ENCODE measurements at regions not wholly inside any gene's neighbourhood (a gene's known extent, or its start where the extent isn't known, plus 50 kb on each side); places are given as distances from the start of the nearest gene placed in this dataset.
"Not testable (repeated sequence)": the region's sequence is repeated elsewhere in the genome, so short reads cannot be mapped to it uniquely, and the experiment has no call there.

DNA sequence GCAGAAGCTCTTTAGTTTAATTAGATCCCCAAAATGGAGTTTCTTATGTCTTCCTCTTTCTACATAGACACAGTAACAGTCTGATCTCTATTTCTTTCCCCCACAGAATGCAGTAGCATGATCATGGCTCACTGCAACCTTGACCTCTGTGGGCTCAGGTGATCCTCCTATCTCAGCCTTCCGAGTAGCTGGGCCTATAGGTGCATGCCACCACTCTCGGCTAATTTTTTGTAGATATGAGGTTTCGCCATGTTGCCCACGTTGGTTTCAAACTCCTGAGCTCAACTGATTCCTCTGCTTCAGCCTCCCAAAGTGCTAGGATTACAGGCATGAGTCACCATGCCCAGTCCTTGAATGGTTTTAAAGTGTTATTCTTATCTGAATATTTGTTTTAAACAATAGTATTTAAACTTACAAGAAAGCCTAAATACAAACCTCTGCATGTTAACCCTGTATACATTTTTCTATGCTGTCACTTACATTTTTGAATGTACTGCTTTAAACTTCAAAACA is 120.6 kb downstream of the GOSR1 start:
- TF ChIP-seq GABPA (IDR thresholded peaks at IDR 0.05; ENCODE audit: low read depth) (no peak), POLR2AphosphoS5 (IDR thresholded peaks at IDR 0.05; ENCODE audit: low read depth) (no peak), SPI1 (IDR thresholded peaks at IDR 0.05; ENCODE audit: borderline replicate concordance, low read depth) (no peak)
- TF ChIP-seq, protein P1, sequence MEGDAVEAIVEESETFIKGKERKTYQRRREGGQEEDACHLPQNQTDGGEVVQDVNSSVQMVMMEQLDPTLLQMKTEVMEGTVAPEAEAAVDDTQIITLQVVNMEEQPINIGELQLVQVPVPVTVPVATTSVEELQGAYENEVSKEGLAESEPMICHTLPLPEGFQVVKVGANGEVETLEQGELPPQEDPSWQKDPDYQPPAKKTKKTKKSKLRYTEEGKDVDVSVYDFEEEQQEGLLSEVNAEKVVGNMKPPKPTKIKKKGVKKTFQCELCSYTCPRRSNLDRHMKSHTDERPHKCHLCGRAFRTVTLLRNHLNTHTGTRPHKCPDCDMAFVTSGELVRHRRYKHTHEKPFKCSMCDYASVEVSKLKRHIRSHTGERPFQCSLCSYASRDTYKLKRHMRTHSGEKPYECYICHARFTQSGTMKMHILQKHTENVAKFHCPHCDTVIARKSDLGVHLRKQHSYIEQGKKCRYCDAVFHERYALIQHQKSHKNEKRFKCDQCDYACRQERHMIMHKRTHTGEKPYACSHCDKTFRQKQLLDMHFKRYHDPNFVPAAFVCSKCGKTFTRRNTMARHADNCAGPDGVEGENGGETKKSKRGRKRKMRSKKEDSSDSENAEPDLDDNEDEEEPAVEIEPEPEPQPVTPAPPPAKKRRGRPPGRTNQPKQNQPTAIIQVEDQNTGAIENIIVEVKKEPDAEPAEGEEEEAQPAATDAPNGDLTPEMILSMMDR (IDR thresholded peaks at IDR 0.05; ENCODE audit: insufficient read depth, low read length) = no peak
- TF ChIP-seq, protein P2, sequence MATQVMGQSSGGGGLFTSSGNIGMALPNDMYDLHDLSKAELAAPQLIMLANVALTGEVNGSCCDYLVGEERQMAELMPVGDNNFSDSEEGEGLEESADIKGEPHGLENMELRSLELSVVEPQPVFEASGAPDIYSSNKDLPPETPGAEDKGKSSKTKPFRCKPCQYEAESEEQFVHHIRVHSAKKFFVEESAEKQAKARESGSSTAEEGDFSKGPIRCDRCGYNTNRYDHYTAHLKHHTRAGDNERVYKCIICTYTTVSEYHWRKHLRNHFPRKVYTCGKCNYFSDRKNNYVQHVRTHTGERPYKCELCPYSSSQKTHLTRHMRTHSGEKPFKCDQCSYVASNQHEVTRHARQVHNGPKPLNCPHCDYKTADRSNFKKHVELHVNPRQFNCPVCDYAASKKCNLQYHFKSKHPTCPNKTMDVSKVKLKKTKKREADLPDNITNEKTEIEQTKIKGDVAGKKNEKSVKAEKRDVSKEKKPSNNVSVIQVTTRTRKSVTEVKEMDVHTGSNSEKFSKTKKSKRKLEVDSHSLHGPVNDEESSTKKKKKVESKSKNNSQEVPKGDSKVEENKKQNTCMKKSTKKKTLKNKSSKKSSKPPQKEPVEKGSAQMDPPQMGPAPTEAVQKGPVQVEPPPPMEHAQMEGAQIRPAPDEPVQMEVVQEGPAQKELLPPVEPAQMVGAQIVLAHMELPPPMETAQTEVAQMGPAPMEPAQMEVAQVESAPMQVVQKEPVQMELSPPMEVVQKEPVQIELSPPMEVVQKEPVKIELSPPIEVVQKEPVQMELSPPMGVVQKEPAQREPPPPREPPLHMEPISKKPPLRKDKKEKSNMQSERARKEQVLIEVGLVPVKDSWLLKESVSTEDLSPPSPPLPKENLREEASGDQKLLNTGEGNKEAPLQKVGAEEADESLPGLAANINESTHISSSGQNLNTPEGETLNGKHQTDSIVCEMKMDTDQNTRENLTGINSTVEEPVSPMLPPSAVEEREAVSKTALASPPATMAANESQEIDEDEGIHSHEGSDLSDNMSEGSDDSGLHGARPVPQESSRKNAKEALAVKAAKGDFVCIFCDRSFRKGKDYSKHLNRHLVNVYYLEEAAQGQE (IDR thresholded peaks at IDR 0.05; ENCODE audit: insufficient replicate concordance, low read depth) = no peak
- no peak overlapping the region for H3K4me3 ChIP-seq (replicated peaks; ENCODE audit: insufficient read depth, low read length)
- no peak overlapping the region for H3K27ac ChIP-seq (replicated peaks)
- no peaks in the 10 kb centered on the region for H3K27me3 ChIP-seq (ENCODE audit: insufficient read depth, poor library complexity, severe bottlenecking)
- no peak for DNase-seq (ENCODE audit: low read depth in 1 of 2, low spot score in 1 of 2)

DNA sequence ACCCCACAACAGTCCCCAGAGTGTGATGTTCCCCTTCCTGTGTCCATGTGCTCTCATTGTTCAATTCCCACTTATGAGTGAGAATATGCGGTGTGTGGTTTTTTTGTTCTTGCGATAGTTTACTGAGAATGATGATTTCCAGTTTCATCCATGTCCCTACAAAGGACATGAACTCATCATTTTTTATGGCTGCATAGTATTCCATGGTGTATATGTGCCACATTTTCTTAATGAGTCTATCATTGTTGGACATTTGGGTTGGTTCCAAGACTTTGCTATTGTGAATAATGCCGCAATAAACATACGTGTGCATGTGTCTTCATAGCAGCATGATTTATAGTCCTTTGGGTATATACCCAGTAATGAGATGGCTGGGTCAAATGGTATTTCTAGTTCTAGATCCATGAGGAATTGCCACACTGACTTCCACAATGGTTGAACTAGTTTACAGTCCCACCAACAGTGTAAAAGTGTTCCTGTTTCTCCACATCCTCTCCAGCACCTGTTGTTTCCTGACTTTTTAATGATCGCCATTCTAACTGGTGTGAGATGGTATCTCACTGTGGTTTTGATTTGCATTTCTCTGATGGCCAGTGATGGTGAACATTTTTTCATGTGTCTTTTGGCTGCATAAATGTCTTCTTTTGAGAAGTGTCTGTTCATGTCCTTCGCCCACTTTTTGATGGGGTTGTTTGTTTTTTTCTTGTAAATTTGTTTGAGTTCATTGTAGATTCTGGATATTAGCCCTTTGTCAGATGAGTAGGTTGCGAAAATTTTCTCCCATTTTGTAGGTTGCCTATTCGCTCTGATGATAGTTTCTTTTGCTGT is 120.0 kb downstream of the GOSR1 start:
- not testable (repeated sequence) for H3K27me3 ChIP-seq (ENCODE audit: insufficient read depth, poor library complexity, severe bottlenecking); DNase-seq (ENCODE audit: low read depth in 1 of 2, low spot score in 1 of 2); H3K27ac ChIP-seq (replicated peaks); H3K4me3 ChIP-seq (replicated peaks; ENCODE audit: insufficient read depth, low read length)

DNA sequence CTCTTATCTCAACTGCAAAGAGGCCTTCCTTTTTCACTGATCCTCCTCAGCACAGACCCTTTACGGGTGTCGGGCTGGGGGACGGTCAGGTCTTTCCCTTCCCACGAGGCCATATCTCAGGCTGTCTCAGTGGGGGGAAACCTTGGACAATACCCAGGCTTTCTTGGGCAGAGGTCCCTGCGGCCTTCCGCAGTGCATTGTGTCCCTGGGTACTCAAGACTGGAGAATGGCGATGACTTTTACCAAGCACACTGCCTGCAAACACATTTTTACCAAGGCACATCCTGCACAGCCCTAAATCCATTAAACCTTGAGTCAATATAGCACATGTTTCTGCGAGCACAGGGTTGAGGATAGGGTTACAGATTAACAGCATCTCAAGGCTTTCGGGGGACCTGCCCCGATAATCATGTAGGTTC is 117.8 kb downstream of the GOSR1 start:
- H3K27ac ChIP-seq (replicated peaks); H3K27me3 ChIP-seq (ENCODE audit: insufficient read depth, poor library complexity, severe bottlenecking); DNase-seq (ENCODE audit: low read depth in 1 of 2, low spot score in 1 of 2); H3K4me3 ChIP-seq (replicated peaks; ENCODE audit: insufficient read depth, low read length): not testable (repeated sequence)

DNA sequence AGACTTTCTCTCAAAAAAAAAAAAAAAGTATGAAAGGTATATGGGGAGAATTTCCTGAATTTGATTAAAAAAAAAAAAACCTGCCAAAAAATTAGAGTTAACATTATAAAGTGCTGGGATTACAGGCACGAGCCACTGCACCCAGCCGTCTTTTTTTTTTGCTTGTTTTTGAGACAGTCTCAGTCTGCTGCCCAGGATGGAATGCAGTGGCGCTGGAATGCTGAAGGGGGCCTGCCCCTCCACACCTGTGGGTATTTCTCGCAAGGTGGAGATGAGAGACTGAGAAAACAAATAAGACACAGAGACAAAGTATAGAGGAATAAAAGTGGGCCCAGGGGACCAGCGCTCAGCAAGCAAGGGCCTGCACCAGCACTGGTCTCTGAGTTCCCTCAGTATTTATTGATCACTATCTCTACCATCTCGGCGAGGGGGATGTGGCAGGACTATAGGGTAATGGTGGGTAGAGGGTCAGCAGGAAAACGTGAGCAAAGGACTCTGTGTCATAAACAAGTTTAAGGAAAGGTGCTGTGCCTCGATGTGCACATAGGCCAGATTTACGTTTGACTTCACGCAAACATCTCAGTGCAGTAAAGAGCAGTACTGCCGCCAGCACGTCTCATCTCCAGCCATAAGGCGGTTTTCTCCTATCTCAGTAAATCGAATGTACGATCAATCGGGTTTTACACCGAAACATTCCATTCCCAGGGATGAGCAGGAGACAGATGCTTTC is 117.2 kb downstream of the GOSR1 start:
- DNase-seq (ENCODE audit: low read depth in 1 of 2, low spot score in 1 of 2) = no peak
- Histone ChIP-seq H3K4me3 (replicated peaks; ENCODE audit: insufficient read depth, low read length) (no peak overlapping the region), H3K27ac (replicated peaks) (no peak overlapping the region), H3K27me3 (ENCODE audit: insufficient read depth, poor library complexity, severe bottlenecking) (no peaks in the 10 kb centered on the region)
- TF ChIP-seq, protein P2 (IDR thresholded peaks at IDR 0.05; ENCODE audit: insufficient replicate concordance, low read depth) = no peak
- TF ChIP-seq, protein P1 (IDR thresholded peaks at IDR 0.05; ENCODE audit: insufficient read depth, low read length) = no peak
- TF ChIP-seq GABPA (IDR thresholded peaks at IDR 0.05; ENCODE audit: low read depth) (no peak), POLR2AphosphoS5 (IDR thresholded peaks at IDR 0.05; ENCODE audit: low read depth) (no peak), SPI1 (IDR thresholded peaks at IDR 0.05; ENCODE audit: borderline replicate concordance, low read depth) (no peak)
